ENCODE measurements at regions not wholly inside any gene's neighbourhood (a gene's known extent, or its start where the extent isn't known, plus 50 kb on each side); places are given as distances from the start of the nearest gene placed in this dataset.

- no peak for DNase-seq (ENCODE audit: low read depth)
Measured at GRCh38 chr10:36301539-36301938, 659.4 kb upstream of the FZD8 start.

GRCh38 chr10:36301139-36301538 lies 659.0 kb upstream of the FZD8 start:
- no peak for DNase-seq (ENCODE audit: low read depth)

GRCh38 chr10:36283827-36284226 lies 641.7 kb upstream of the FZD8 start:
- no peak for DNase-seq (ENCODE audit: low read depth)

GRCh38 chr10:36281831-36282331 lies 639.8 kb upstream of the FZD8 start:
- peak; percentile 47 for DNase-seq (ENCODE audit: low read depth)

- peak; percentile 15 for DNase-seq (ENCODE audit: low read depth)
Measured at GRCh38 chr10:36280890-36281499, 638.9 kb upstream of the FZD8 start.

GRCh38 chr10:36280321-36280741 lies 638.2 kb upstream of the FZD8 start:
- DNase-seq (ENCODE audit: low read depth), result peak; percentile 73

- DNase-seq (ENCODE audit: low read depth), result peak; percentile 9
Measured at GRCh38 chr10:36278176-36278575, 636.1 kb upstream of the FZD8 start.

GRCh38 chr10:36277459-36277858 lies 635.4 kb upstream of the FZD8 start:
- no peak for DNase-seq (ENCODE audit: low read depth)

- DNase-seq (ENCODE audit: low read depth), result no peak
Measured at GRCh38 chr10:36271627-36272340, 629.7 kb upstream of the FZD8 start.

- DNase-seq (ENCODE audit: low read depth), result no peak
Measured at GRCh38 chr10:36269222-36269621, 627.1 kb upstream of the FZD8 start.

GRCh38 chr10:36266923-36267322 lies 624.8 kb upstream of the FZD8 start:
- DNase-seq (ENCODE audit: low read depth), result no peak

- DNase-seq (ENCODE audit: low read depth), result no peak
Measured at GRCh38 chr10:36265741-36266140, 623.6 kb upstream of the FZD8 start.

GRCh38 chr10:36263871-36264270 lies 621.8 kb upstream of the FZD8 start:
- DNase-seq (ENCODE audit: low read depth), result no peak

- peak; percentile 75 for DNase-seq (ENCODE audit: low read depth)
Measured at GRCh38 chr10:36256948-36257356, 614.9 kb upstream of the FZD8 start.

- DNase-seq (ENCODE audit: low read depth), result peak; percentile 13
Measured at GRCh38 chr10:36256166-36256565, 614.1 kb upstream of the FZD8 start.

GRCh38 chr10:36254199-36254598 lies 612.1 kb upstream of the FZD8 start:
- DNase-seq (ENCODE audit: low read depth), result peak; percentile 49

- DNase-seq (ENCODE audit: low read depth), result no peak
Measured at GRCh38 chr10:36253731-36254130, 611.6 kb upstream of the FZD8 start.

- no peak for DNase-seq (ENCODE audit: low read depth)
Measured at GRCh38 chr10:36251068-36251467, 609.0 kb upstream of the FZD8 start.

- DNase-seq (ENCODE audit: low read depth), result peak; percentile 9
Measured at GRCh38 chr10:36248304-36248981, 606.3 kb upstream of the FZD8 start.

- DNase-seq (ENCODE audit: low read depth), result no peak
Measured at GRCh38 chr10:36247478-36247877, 605.4 kb upstream of the FZD8 start.

GRCh38 chr10:36236931-36237330 lies 594.8 kb upstream of the FZD8 start:
- DNase-seq (ENCODE audit: low read depth), result no peak

- no peak for DNase-seq (ENCODE audit: low read depth)
Measured at GRCh38 chr10:36236341-36236740, 594.2 kb upstream of the FZD8 start.

- DNase-seq (ENCODE audit: low read depth), result no peak
Measured at GRCh38 chr10:36232935-36233334, 590.8 kb upstream of the FZD8 start.
